Posterior vena cava (tissue), 2 donors: ENCODE measurements at regions not wholly inside any gene's neighbourhood (a gene's known extent, or its start where the extent isn't known, plus 50 kb on each side); places are given as distances from the start of the nearest gene placed in this dataset.
A peak's percentile ranks its signal among the peaks of the same experiment; 100 is the strongest.
"Not testable (repeated sequence)": the region's sequence is repeated elsewhere in the genome, so short reads cannot be mapped to it uniquely, and the experiment has no call there.

Experiments
- DNase-seq: peaks from one replicate; pipeline ENCODE4 v3.0.0-alpha.2; 2020; ENCODE audit warnings: low spot score
- intact Hi-C, 2 donors: fragments of 100-400 bp; cut with DNase I; formaldehyde crosslinking; loops; one replicate each; pipeline versions ENCODE4 v1.14.1 to v1.14.2; 2022 to 2023
- donor health status: DM: yes; HTN: yes; CAD: no.
- donor health status: DM: yes; HTN: yes; CAD: no.

GRCh38 chr1:143424491-143425032 lies 547.2 kb downstream of the FAM72C start:
- intact Hi-C loops = not testable (repeated sequence)
- DNase-seq = peak; percentile 78

- intact Hi-C loops = not testable (repeated sequence)
- peak; percentile 16 for DNase-seq
Measured at GRCh38 chr1:143423832-143424231, 548.0 kb downstream of the FAM72C start.

- peak; percentile 51 for DNase-seq
- intact Hi-C loops = not testable (repeated sequence)
Measured at GRCh38 chr1:143421290-143421689, 550.5 kb downstream of the FAM72C start.
